ENCODE measurements at regions not wholly inside any gene's neighbourhood (a gene's known extent, or its start where the extent isn't known, plus 50 kb on each side); places are given as distances from the start of the nearest gene placed in this dataset.

- Histone ChIP-seq H3K4me3 (ENCODE audit: insufficient read depth, low read depth, low read length, poor library complexity, severe bottlenecking) (no peak overlapping the region), H3K27me3 (replicated peaks; ENCODE audit: control insufficient read depth, insufficient read depth, low read length, poor library complexity, severe bottlenecking) (no peaks in the 10 kb centered on the region), H3K27ac (ENCODE audit: insufficient read depth, low read length, poor library complexity, severe bottlenecking) (no peak overlapping the region), H3K36me3 (ENCODE audit: control insufficient read depth, insufficient read depth, low read length) (no peaks in the 10 kb centered on the region), H3K9me3 (ENCODE audit: control insufficient read depth, low read length) (no peaks in the 10 kb centered on the region), H3K4me1 (ENCODE audit: control insufficient read depth, insufficient read depth, low read length, poor library complexity, severe bottlenecking) (no peaks in the 10 kb centered on the region)
- no peak for DNase-seq
Measured at GRCh38 chr15:45918839-45919238, 284.0 kb downstream of the SQOR start.

GRCh38 chr15:45919806-45920205 is 285.0 kb downstream of the SQOR start:
- no peak overlapping the region for H3K4me3 ChIP-seq (ENCODE audit: insufficient read depth, low read depth, low read length, poor library complexity, severe bottlenecking)
- DNase-seq, result no peak
- no peaks in the 10 kb centered on the region for H3K27me3 ChIP-seq (replicated peaks; ENCODE audit: control insufficient read depth, insufficient read depth, low read length, poor library complexity, severe bottlenecking)
- no peaks in the 10 kb centered on the region for H3K4me1 ChIP-seq (ENCODE audit: control insufficient read depth, insufficient read depth, low read length, poor library complexity, severe bottlenecking)
- no peak overlapping the region for H3K27ac ChIP-seq (ENCODE audit: insufficient read depth, low read length, poor library complexity, severe bottlenecking)
- H3K36me3 ChIP-seq (ENCODE audit: control insufficient read depth, insufficient read depth, low read length), result no peaks in the 10 kb centered on the region
- no peaks in the 10 kb centered on the region for H3K9me3 ChIP-seq (ENCODE audit: control insufficient read depth, low read length)

DNA sequence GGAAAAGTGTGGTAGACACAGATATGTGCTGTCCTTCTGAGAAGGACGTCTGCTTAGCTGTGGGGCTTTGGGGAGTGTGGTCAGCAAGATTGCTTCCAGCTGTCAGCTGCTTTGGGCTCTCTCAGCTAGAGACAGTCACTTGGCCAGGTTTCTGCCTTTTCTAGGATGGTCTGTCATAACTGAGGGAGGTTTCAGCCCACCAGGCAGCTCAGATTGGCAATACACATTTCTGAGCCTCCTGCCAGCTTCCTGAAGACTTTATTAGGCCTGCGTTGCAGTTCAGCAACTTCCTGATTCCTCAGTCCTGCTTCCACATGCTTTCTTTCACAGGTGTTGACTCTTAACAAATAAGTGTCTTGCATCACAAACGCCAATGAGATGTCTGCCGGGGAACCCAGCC is 286.5 kb downstream of the SQOR start:
- no peak overlapping the region for H3K4me3 ChIP-seq (ENCODE audit: insufficient read depth, low read depth, low read length, poor library complexity, severe bottlenecking)
- H3K9me3 ChIP-seq (ENCODE audit: control insufficient read depth, low read length), result no peaks in the 10 kb centered on the region
- DNase-seq, result no peak
- H3K27me3 ChIP-seq (replicated peaks; ENCODE audit: control insufficient read depth, insufficient read depth, low read length, poor library complexity, severe bottlenecking), result no peaks in the 10 kb centered on the region
- no peak overlapping the region for H3K27ac ChIP-seq (ENCODE audit: insufficient read depth, low read length, poor library complexity, severe bottlenecking)
- no peaks in the 10 kb centered on the region for H3K4me1 ChIP-seq (ENCODE audit: control insufficient read depth, insufficient read depth, low read length, poor library complexity, severe bottlenecking)
- no peaks in the 10 kb centered on the region for H3K36me3 ChIP-seq (ENCODE audit: control insufficient read depth, insufficient read depth, low read length)

- H3K27ac ChIP-seq (ENCODE audit: insufficient read depth, low read length, poor library complexity, severe bottlenecking), result no peak overlapping the region
- no peaks in the 10 kb centered on the region for H3K4me1 ChIP-seq (ENCODE audit: control insufficient read depth, insufficient read depth, low read length, poor library complexity, severe bottlenecking)
- H3K9me3 ChIP-seq (ENCODE audit: control insufficient read depth, low read length), result no peaks in the 10 kb centered on the region
- no peak for DNase-seq
- H3K4me3 ChIP-seq (ENCODE audit: insufficient read depth, low read depth, low read length, poor library complexity, severe bottlenecking), result no peak overlapping the region
- no peaks in the 10 kb centered on the region for H3K27me3 ChIP-seq (replicated peaks; ENCODE audit: control insufficient read depth, insufficient read depth, low read length, poor library complexity, severe bottlenecking)
- no peaks in the 10 kb centered on the region for H3K36me3 ChIP-seq (ENCODE audit: control insufficient read depth, insufficient read depth, low read length)
Measured at GRCh38 chr15:45921978-45922377, 287.1 kb downstream of the SQOR start.

- H3K9me3 ChIP-seq (ENCODE audit: control insufficient read depth, low read length), result no peaks in the 10 kb centered on the region
- H3K27ac ChIP-seq (ENCODE audit: insufficient read depth, low read length, poor library complexity, severe bottlenecking), result no peak overlapping the region
- H3K27me3 ChIP-seq (replicated peaks; ENCODE audit: control insufficient read depth, insufficient read depth, low read length, poor library complexity, severe bottlenecking), result no peaks in the 10 kb centered on the region
- DNase-seq, result no peak
- no peak overlapping the region for H3K4me3 ChIP-seq (ENCODE audit: insufficient read depth, low read depth, low read length, poor library complexity, severe bottlenecking)
- H3K36me3 ChIP-seq (ENCODE audit: control insufficient read depth, insufficient read depth, low read length), result no peaks in the 10 kb centered on the region
- H3K4me1 ChIP-seq (ENCODE audit: control insufficient read depth, insufficient read depth, low read length, poor library complexity, severe bottlenecking), result no peaks in the 10 kb centered on the region
Measured at GRCh38 chr15:45941367-45941766, 306.5 kb downstream of the SQOR start.

GRCh38 chr15:45943240-45943639 is 308.4 kb downstream of the SQOR start:
- H3K4me3 ChIP-seq (ENCODE audit: insufficient read depth, low read depth, low read length, poor library complexity, severe bottlenecking), result no peak overlapping the region
- DNase-seq, result no peak
- no peaks in the 10 kb centered on the region for H3K9me3 ChIP-seq (ENCODE audit: control insufficient read depth, low read length)
- no peak overlapping the region for H3K27ac ChIP-seq (ENCODE audit: insufficient read depth, low read length, poor library complexity, severe bottlenecking)
- H3K4me1 ChIP-seq (ENCODE audit: control insufficient read depth, insufficient read depth, low read length, poor library complexity, severe bottlenecking), result no peaks in the 10 kb centered on the region
- no peaks in the 10 kb centered on the region for H3K36me3 ChIP-seq (ENCODE audit: control insufficient read depth, insufficient read depth, low read length)
- no peaks in the 10 kb centered on the region for H3K27me3 ChIP-seq (replicated peaks; ENCODE audit: control insufficient read depth, insufficient read depth, low read length, poor library complexity, severe bottlenecking)

- no peaks in the 10 kb centered on the region for H3K36me3 ChIP-seq (ENCODE audit: control insufficient read depth, insufficient read depth, low read length)
- no peak overlapping the region for H3K4me3 ChIP-seq (ENCODE audit: insufficient read depth, low read depth, low read length, poor library complexity, severe bottlenecking)
- no peak for DNase-seq
- no peaks in the 10 kb centered on the region for H3K9me3 ChIP-seq (ENCODE audit: control insufficient read depth, low read length)
- H3K27me3 ChIP-seq (replicated peaks; ENCODE audit: control insufficient read depth, insufficient read depth, low read length, poor library complexity, severe bottlenecking), result no peaks in the 10 kb centered on the region
- no peaks in the 10 kb centered on the region for H3K4me1 ChIP-seq (ENCODE audit: control insufficient read depth, insufficient read depth, low read length, poor library complexity, severe bottlenecking)
- no peak overlapping the region for H3K27ac ChIP-seq (ENCODE audit: insufficient read depth, low read length, poor library complexity, severe bottlenecking)
Measured at GRCh38 chr15:45946111-45946510, 311.3 kb downstream of the SQOR start.

- Histone ChIP-seq H3K36me3 (ENCODE audit: control insufficient read depth, insufficient read depth, low read length) (no peaks in the 10 kb centered on the region), H3K4me3 (ENCODE audit: insufficient read depth, low read depth, low read length, poor library complexity, severe bottlenecking) (no peak overlapping the region), H3K9me3 (ENCODE audit: control insufficient read depth, low read length) (no peaks in the 10 kb centered on the region), H3K27me3 (replicated peaks; ENCODE audit: control insufficient read depth, insufficient read depth, low read length, poor library complexity, severe bottlenecking) (no peaks in the 10 kb centered on the region), H3K4me1 (ENCODE audit: control insufficient read depth, insufficient read depth, low read length, poor library complexity, severe bottlenecking) (no peaks in the 10 kb centered on the region), H3K27ac (ENCODE audit: insufficient read depth, low read length, poor library complexity, severe bottlenecking) (no peak overlapping the region)
- DNase-seq, result no peak
Measured at GRCh38 chr15:45948181-45948621, 313.4 kb downstream of the SQOR start.

DNA sequence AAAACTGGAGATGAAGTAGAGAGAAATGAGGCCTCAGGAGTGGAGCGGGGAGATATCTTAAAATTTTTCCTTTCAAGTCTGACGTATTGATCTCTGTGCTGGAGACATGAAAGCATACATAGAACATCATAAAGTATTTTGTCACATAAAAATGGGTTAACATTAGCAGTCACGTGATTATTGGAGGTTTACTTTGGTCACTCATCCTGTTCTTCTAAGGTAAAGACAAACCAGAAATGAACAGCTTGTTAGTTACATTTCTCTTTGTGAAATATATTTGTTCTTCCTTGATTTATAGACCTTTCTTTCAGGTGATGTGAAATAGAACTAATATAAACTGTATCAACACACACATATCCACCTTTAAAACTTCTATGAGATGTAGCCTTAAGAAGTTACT is 324.1 kb downstream of the SQOR start:
- H3K4me3 ChIP-seq (ENCODE audit: insufficient read depth, low read depth, low read length, poor library complexity, severe bottlenecking), result no peak overlapping the region
- DNase-seq, result no peak
- H3K27ac ChIP-seq (ENCODE audit: insufficient read depth, low read length, poor library complexity, severe bottlenecking), result no peak overlapping the region
- no peaks in the 10 kb centered on the region for H3K36me3 ChIP-seq (ENCODE audit: control insufficient read depth, insufficient read depth, low read length)
- H3K27me3 ChIP-seq (replicated peaks; ENCODE audit: control insufficient read depth, insufficient read depth, low read length, poor library complexity, severe bottlenecking), result no peaks in the 10 kb centered on the region
- H3K9me3 ChIP-seq (ENCODE audit: control insufficient read depth, low read length), result no peaks in the 10 kb centered on the region
- H3K4me1 ChIP-seq (ENCODE audit: control insufficient read depth, insufficient read depth, low read length, poor library complexity, severe bottlenecking), result no peaks in the 10 kb centered on the region

- Histone ChIP-seq H3K27ac (ENCODE audit: insufficient read depth, low read length, poor library complexity, severe bottlenecking) (no peak overlapping the region), H3K36me3 (ENCODE audit: control insufficient read depth, insufficient read depth, low read length) (no peaks in the 10 kb centered on the region), H3K9me3 (ENCODE audit: control insufficient read depth, low read length) (no peaks in the 10 kb centered on the region), H3K27me3 (replicated peaks; ENCODE audit: control insufficient read depth, insufficient read depth, low read length, poor library complexity, severe bottlenecking) (no peaks in the 10 kb centered on the region), H3K4me1 (ENCODE audit: control insufficient read depth, insufficient read depth, low read length, poor library complexity, severe bottlenecking) (no peaks in the 10 kb centered on the region), H3K4me3 (ENCODE audit: insufficient read depth, low read depth, low read length, poor library complexity, severe bottlenecking) (no peak overlapping the region)
- no peak for DNase-seq
Measured at GRCh38 chr15:45962733-45963132, 327.9 kb downstream of the SQOR start.

GRCh38 chr15:45970542-45970941 is 335.7 kb downstream of the SQOR start:
- Histone ChIP-seq H3K27ac (ENCODE audit: insufficient read depth, low read length, poor library complexity, severe bottlenecking) (no peak overlapping the region), H3K36me3 (ENCODE audit: control insufficient read depth, insufficient read depth, low read length) (no peaks in the 10 kb centered on the region), H3K9me3 (ENCODE audit: control insufficient read depth, low read length) (no peaks in the 10 kb centered on the region), H3K4me3 (ENCODE audit: insufficient read depth, low read depth, low read length, poor library complexity, severe bottlenecking) (no peak overlapping the region), H3K4me1 (ENCODE audit: control insufficient read depth, insufficient read depth, low read length, poor library complexity, severe bottlenecking) (no peaks in the 10 kb centered on the region), H3K27me3 (replicated peaks; ENCODE audit: control insufficient read depth, insufficient read depth, low read length, poor library complexity, severe bottlenecking) (no peaks in the 10 kb centered on the region)
- no peak for DNase-seq
